ENCODE measurements at regions not wholly inside any gene's neighbourhood (a gene's known extent, or its start where the extent isn't known, plus 50 kb on each side); places are given as distances from the start of the nearest gene placed in this dataset.

DNA sequence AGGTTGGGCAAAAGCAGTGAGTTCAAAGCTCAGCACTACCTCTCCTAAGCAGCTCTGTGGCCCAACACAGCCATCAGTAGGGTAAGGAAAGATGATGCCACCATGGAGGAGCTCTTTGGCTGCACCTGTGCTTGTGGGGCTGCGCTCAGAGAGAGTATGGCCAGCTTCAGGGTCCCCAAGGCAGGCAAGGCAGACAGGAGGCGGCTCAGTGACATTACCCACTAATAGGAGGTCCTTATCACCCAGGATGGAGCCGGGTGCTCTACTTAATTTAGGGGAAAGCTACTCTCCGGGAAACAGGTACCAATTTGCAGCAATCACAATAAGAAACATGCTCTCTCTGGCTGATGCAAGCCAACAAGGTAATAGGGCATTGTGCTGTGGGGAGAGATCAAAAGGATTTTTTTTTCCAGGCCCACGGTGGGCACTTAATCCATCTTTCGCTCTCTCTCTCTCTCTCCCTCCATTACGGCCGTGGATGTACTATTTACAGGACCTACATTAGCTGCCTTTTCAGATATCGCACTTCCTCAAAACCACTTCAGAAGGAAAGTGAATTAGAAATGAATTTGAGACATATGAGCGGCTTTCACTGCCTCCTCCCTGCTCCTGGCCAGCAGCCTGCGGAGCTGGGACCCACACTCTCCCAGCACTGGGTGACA, 446.3 kb downstream of the SOX6 start:
- H3K27ac ChIP-seq (ENCODE audit: low read length): no peak overlapping the region
- H3K27me3 ChIP-seq (ENCODE audit: insufficient read depth, low read length, poor library complexity): no peaks in the 10 kb centered on the region
- no peak overlapping the region for H2AFZ ChIP-seq (ENCODE audit: low read depth, low read length)
- no peaks in the 10 kb centered on the region for H4K20me1 ChIP-seq (ENCODE audit: insufficient read depth, low read length)
- no peak overlapping the region for H3K4me2 ChIP-seq (ENCODE audit: insufficient read depth, low read length)
- H3K4me3 ChIP-seq (ENCODE audit: low read depth in 1 of 2, low read length in 2 of 2): no peak overlapping the region
- no peaks in the 10 kb centered on the region for H3K36me3 ChIP-seq (ENCODE audit: insufficient read depth, low read length)
- DNase-seq (no peak), ATAC-seq (ENCODE audit: insufficient read depth, low read depth) (no peak)
- no peak overlapping the region for H3K9ac ChIP-seq (ENCODE audit: low read depth, low read length)
- TF ChIP-seq EZH2 (IDR thresholded peaks at IDR 0.05; ENCODE audit: borderline replicate concordance, low read depth, low read length, severe bottlenecking): no peak
- TF ChIP-seq, protein P1, sequence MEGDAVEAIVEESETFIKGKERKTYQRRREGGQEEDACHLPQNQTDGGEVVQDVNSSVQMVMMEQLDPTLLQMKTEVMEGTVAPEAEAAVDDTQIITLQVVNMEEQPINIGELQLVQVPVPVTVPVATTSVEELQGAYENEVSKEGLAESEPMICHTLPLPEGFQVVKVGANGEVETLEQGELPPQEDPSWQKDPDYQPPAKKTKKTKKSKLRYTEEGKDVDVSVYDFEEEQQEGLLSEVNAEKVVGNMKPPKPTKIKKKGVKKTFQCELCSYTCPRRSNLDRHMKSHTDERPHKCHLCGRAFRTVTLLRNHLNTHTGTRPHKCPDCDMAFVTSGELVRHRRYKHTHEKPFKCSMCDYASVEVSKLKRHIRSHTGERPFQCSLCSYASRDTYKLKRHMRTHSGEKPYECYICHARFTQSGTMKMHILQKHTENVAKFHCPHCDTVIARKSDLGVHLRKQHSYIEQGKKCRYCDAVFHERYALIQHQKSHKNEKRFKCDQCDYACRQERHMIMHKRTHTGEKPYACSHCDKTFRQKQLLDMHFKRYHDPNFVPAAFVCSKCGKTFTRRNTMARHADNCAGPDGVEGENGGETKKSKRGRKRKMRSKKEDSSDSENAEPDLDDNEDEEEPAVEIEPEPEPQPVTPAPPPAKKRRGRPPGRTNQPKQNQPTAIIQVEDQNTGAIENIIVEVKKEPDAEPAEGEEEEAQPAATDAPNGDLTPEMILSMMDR (IDR thresholded peaks at IDR 0.05; ENCODE audit: borderline replicate concordance, extremely low read depth, low read length, poor library complexity, severe bottlenecking): no peak
- H3K79me2 ChIP-seq (ENCODE audit: insufficient read depth, low read length): no peaks in the 10 kb centered on the region
- H3K9me3 ChIP-seq (ENCODE audit: insufficient read depth, low read length, severe bottlenecking): no peaks in the 10 kb centered on the region
- no peaks in the 10 kb centered on the region for H3K4me1 ChIP-seq (ENCODE audit: insufficient read depth, low read length)

DNA sequence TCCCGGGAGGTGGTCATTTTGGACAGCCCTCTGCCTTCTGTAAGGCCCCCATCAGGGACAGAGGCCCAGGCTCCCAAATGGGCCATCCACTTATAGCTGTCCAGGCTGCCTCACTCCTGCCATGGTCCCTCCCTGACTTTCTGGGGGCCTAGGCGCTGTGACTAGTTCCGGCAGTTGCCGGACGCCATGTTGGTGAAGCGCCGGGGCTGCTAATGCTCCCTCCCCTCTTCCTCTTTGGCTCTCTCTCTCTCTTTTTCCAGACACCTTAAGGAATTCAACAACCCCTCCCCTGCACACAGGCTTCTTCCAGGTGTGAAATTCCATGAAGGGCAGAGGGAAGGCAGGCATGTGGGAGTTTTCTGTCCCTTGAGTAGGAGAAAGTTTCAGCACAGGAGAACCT, 445.6 kb downstream of the SOX6 start:
- no peaks in the 10 kb centered on the region for H3K27me3 ChIP-seq (ENCODE audit: insufficient read depth, low read length, poor library complexity)
- H3K27ac ChIP-seq (ENCODE audit: low read length): no peak overlapping the region
- H3K9me3 ChIP-seq (ENCODE audit: insufficient read depth, low read length, severe bottlenecking): no peaks in the 10 kb centered on the region
- DNase-seq: no peak
- no peak overlapping the region for H2AFZ ChIP-seq (ENCODE audit: low read depth, low read length)
- no peak for TF ChIP-seq EZH2 (IDR thresholded peaks at IDR 0.05; ENCODE audit: borderline replicate concordance, low read depth, low read length, severe bottlenecking)
- TF ChIP-seq, protein P1 (IDR thresholded peaks at IDR 0.05; ENCODE audit: borderline replicate concordance, extremely low read depth, low read length, poor library complexity, severe bottlenecking): no peak
- ATAC-seq (ENCODE audit: insufficient read depth, low read depth): no peak
- H3K79me2 ChIP-seq (ENCODE audit: insufficient read depth, low read length): no peaks in the 10 kb centered on the region
- no peaks in the 10 kb centered on the region for H3K4me1 ChIP-seq (ENCODE audit: insufficient read depth, low read length)
- H3K4me3 ChIP-seq (ENCODE audit: low read depth in 1 of 2, low read length in 2 of 2): no peak overlapping the region
- H3K9ac ChIP-seq (ENCODE audit: low read depth, low read length): no peak overlapping the region
- no peak overlapping the region for H3K4me2 ChIP-seq (ENCODE audit: insufficient read depth, low read length)
- no peaks in the 10 kb centered on the region for H3K36me3 ChIP-seq (ENCODE audit: insufficient read depth, low read length)
- no peaks in the 10 kb centered on the region for H4K20me1 ChIP-seq (ENCODE audit: insufficient read depth, low read length)

DNA sequence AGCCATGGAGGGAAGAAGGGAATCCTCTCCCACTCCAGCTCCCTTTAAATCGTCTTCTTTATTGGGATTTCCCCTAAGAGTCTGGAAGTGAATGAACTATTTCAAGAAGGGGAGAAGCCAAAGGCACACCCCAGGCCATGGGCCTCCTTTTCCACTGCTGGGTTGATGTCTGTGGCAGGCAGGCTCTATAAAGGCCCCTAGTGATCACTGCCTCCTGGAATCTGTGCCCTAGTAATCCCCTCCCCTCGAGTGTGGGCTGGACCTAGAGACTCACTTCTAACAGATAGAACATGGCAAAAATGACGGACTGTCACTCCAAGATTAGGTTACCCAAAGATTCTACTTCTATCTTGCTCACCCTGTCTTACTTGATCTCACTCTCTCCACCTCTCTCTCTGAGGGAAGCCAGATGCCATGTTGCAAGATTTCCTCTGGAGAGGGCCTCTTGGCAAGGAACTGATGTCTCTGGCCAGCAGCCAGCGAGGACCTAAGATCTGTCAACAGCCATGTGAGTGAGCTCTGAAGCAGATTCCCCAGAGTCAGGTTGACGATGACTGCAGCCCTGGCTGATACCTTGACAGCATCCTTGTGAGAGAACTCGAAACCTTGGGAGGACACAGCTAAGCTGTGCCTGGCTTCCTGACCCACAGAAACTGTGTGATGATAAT, 444.8 kb downstream of the SOX6 start:
- Histone ChIP-seq H3K27ac (ENCODE audit: low read length) (no peak overlapping the region), H3K79me2 (ENCODE audit: insufficient read depth, low read length) (no peaks in the 10 kb centered on the region), H4K20me1 (ENCODE audit: insufficient read depth, low read length) (no peaks in the 10 kb centered on the region), H3K9me3 (ENCODE audit: insufficient read depth, low read length, severe bottlenecking) (no peaks in the 10 kb centered on the region), H3K36me3 (ENCODE audit: insufficient read depth, low read length) (no peaks in the 10 kb centered on the region), H3K4me1 (ENCODE audit: insufficient read depth, low read length) (no peaks in the 10 kb centered on the region), H3K4me2 (ENCODE audit: insufficient read depth, low read length) (no peak overlapping the region), H2AFZ (ENCODE audit: low read depth, low read length) (no peak overlapping the region), H3K4me3 (ENCODE audit: low read depth in 1 of 2, low read length in 2 of 2) (no peak overlapping the region), H3K27me3 (ENCODE audit: insufficient read depth, low read length, poor library complexity) (peaks cover 1% of the 10 kb centered on the region), H3K9ac (ENCODE audit: low read depth, low read length) (no peak overlapping the region)
- TF ChIP-seq EZH2 (IDR thresholded peaks at IDR 0.05; ENCODE audit: borderline replicate concordance, low read depth, low read length, severe bottlenecking): no peak
- TF ChIP-seq, protein P1 (IDR thresholded peaks at IDR 0.05; ENCODE audit: borderline replicate concordance, extremely low read depth, low read length, poor library complexity, severe bottlenecking): no peak
- ATAC-seq (ENCODE audit: insufficient read depth, low read depth): no peak
- DNase-seq: no peak
